Stomach (tissue), 8 donors: ENCODE measurements at regions not wholly inside any gene's neighbourhood (a gene's known extent, or its start where the extent isn't known, plus 50 kb on each side); places are given as distances from the start of the nearest gene placed in this dataset.

ENCODE experiments used
- DNase-seq, 2 donors: peaks; one replicate each; pipeline versions ENCODE4 v3.0.0 to v3.0.0-alpha.2; 2013 to 2019
- H3K27ac ChIP-seq, 5 donors: fragments of 200-600 bp in 4 of 5; sonication (generic) in 4 of 5; one replicate each; pipeline ENCODE4 v1.5.1; 2013 to 2019; ENCODE audit warnings: mild to moderate bottlenecking in 1 of 5, moderate library complexity in 1 of 5
- H3K27me3 ChIP-seq, 3 donors: fragments of 200-600 bp; sonication (generic); one replicate each; pipeline ENCODE4 v1.5.1; 2017 to 2019; ENCODE audit warnings: mixed run types in 1 of 3
- H3K36me3 ChIP-seq, 4 donors: fragments of 200-600 bp; sonication (generic); 1 replicate in 3 of 4; 2 replicates in 1 of 4; pipeline ENCODE4 v1.5.1; 2016 to 2019
- H3K4me1 ChIP-seq, 4 donors: fragments of 200-600 bp; sonication (generic); one replicate each; pipeline ENCODE4 v1.5.1; 2016 to 2019
- H3K4me3 ChIP-seq, 4 donors: fragments of 200-600 bp; sonication (generic) in 3 of 4; one replicate each; pipeline ENCODE4 v1.5.1; 2016 to 2019; ENCODE audit warnings: mild to moderate bottlenecking in 1 of 4
- H3K9me3 ChIP-seq, 4 donors: fragments of 200-600 bp; sonication (generic); one replicate each; pipeline ENCODE4 v1.5.1; 2016 to 2019
- EP300 ChIP-seq: sonication (generic); formaldehyde crosslinking; IDR thresholded peaks from one replicate; pipeline ENCODE4 v1.6.1; 2017; ENCODE audit warnings: antibody characterized with exemption
- POLR2A ChIP-seq, 4 donors: fragments of 450-650 bp; IDR thresholded peaks; one replicate each; pipeline ENCODE4 v1.6.1; 2016; ENCODE audit warnings: antibody characterized with exemption in 4 of 4, control low read depth in 2 of 4, mild to moderate bottlenecking in 1 of 4, moderate library complexity in 1 of 4
- POLR2AphosphoS5 ChIP-seq, 3 donors: sonication (generic); formaldehyde crosslinking; IDR thresholded peaks; one replicate each; pipeline ENCODE4 v1.6.1; 2016; ENCODE audit warnings: antibody characterized with exemption in 3 of 3
- WGBS, 5 donors: extraction: QIAGEN DNeasy Blood & Tissue Kit in 3 of 5; methylation state at CpG; one replicate each; pipeline versions ENCODE4 v1.1.5 to v1.1.7; 2013 to 2018; 5-methylcytosine and 5-hydroxymethylcytosine counted together
- intact Hi-C: fragments of 100-400 bp; cut with DNase I; formaldehyde crosslinking; loops from one replicate; pipeline ENCODE4 v1.15.1; 2023; ENCODE audit warnings: low total_unique reads
- TF ChIP-seq, protein P1 (sequence below), 7 experiments: fragments of 450-650 bp in 4 of 7; fragments of 200-600 bp in 3 of 7; sonication (generic) in 3 of 7; IDR thresholded peaks; one replicate each; pipeline ENCODE4 v1.5.1; 2016 to 2019; ENCODE audit warnings: antibody characterized with exemption in 7 of 7, control low read depth in 2 of 7, mild to moderate bottlenecking in 1 of 7
- donor health status: healthy with polysubstance abuse.
- donor health status: Bipolar disorder and iron deficiency.
- donor health status: healthy.

- intact Hi-C loops = no loop called here
- DNase-seq = no peak
- H3K4me3 ChIP-seq = no peak overlapping the region
- H3K27ac ChIP-seq = no peak overlapping the region
- H3K9me3 ChIP-seq = peaks cover 0 to 17% (median 0%) of the 10 kb centered on the region in 4 donors
- no peak for TF ChIP-seq POLR2A (IDR thresholded peaks at IDR 0.05)
- no peak for TF ChIP-seq EP300
- TF ChIP-seq POLR2AphosphoS5 (IDR thresholded peaks at IDR 0.05) = no peak
- TF ChIP-seq, protein P1, sequence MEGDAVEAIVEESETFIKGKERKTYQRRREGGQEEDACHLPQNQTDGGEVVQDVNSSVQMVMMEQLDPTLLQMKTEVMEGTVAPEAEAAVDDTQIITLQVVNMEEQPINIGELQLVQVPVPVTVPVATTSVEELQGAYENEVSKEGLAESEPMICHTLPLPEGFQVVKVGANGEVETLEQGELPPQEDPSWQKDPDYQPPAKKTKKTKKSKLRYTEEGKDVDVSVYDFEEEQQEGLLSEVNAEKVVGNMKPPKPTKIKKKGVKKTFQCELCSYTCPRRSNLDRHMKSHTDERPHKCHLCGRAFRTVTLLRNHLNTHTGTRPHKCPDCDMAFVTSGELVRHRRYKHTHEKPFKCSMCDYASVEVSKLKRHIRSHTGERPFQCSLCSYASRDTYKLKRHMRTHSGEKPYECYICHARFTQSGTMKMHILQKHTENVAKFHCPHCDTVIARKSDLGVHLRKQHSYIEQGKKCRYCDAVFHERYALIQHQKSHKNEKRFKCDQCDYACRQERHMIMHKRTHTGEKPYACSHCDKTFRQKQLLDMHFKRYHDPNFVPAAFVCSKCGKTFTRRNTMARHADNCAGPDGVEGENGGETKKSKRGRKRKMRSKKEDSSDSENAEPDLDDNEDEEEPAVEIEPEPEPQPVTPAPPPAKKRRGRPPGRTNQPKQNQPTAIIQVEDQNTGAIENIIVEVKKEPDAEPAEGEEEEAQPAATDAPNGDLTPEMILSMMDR (IDR thresholded peaks at IDR 0.05) = no peak
- no peaks in the 10 kb centered on the region for H3K4me1 ChIP-seq
- H3K27me3 ChIP-seq = no peaks in the 10 kb centered on the region
- 89 to 96% (median 92%) methylated on average over 2 of the region's 2 CpGs for WGBS, 5 donors
- H3K36me3 ChIP-seq = no peaks in the 10 kb centered on the region
Measured at GRCh38 chr7:118013252-118014010, 140.2 kb upstream of the CTTNBP2 start.

DNA sequence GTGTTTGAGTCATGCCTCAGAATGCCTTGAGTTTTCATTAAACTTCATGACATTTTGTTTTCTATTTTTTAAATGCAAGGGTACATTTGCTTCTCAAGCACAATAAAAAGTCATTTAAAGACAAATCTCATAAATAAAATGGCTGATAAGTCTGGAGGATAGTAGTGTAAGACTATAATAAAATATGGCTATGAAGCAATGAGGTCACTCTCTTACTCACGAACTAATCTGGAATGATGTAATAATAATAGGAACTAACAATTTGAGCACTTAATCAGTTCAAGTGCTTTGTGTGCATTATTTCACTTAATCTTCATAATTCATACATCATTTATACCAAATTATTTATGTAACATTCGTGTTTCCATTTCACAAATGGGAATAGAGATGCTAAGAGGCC, 149.3 kb upstream of the CTTNBP2 start:
- peaks cover 0 to 8% (median 0%) of the 10 kb centered on the region in 4 donors for H3K9me3 ChIP-seq
- DNase-seq = no peak
- no peak overlapping the region for H3K4me3 ChIP-seq
- H3K36me3 ChIP-seq = no peaks in the 10 kb centered on the region
- no peaks in the 10 kb centered on the region for H3K4me1 ChIP-seq
- intact Hi-C loops = no loop called here
- WGBS, 5 donors = 58 to 69% (median 60%) methylated on average over 2 of the region's 2 CpGs
- H3K27me3 ChIP-seq = no peaks in the 10 kb centered on the region
- no peak for TF ChIP-seq POLR2A (IDR thresholded peaks at IDR 0.05)
- TF ChIP-seq POLR2AphosphoS5 (IDR thresholded peaks at IDR 0.05) = no peak
- no peak for TF ChIP-seq EP300
- TF ChIP-seq, protein P1 (IDR thresholded peaks at IDR 0.05) = no peak
- no peak overlapping the region for H3K27ac ChIP-seq

GRCh38 chr7:118026791-118027190, 153.6 kb upstream of the CTTNBP2 start:
- H3K27ac ChIP-seq = no peak overlapping the region
- DNase-seq = no peak
- TF ChIP-seq POLR2AphosphoS5 (IDR thresholded peaks at IDR 0.05) (no peak), POLR2A (IDR thresholded peaks at IDR 0.05) (no peak), EP300 (no peak)
- TF ChIP-seq, protein P1 (IDR thresholded peaks at IDR 0.05) = no peak
- no peaks in the 10 kb centered on the region for H3K9me3 ChIP-seq
- no peaks in the 10 kb centered on the region for H3K4me1 ChIP-seq
- intact Hi-C loops = no loop called here
- WGBS, 5 donors = 76 to 85% (median 83%) methylated on average over 2 of the region's 2 CpGs
- no peaks in the 10 kb centered on the region for H3K36me3 ChIP-seq
- no peaks in the 10 kb centered on the region for H3K27me3 ChIP-seq
- no peak overlapping the region for H3K4me3 ChIP-seq

DNA sequence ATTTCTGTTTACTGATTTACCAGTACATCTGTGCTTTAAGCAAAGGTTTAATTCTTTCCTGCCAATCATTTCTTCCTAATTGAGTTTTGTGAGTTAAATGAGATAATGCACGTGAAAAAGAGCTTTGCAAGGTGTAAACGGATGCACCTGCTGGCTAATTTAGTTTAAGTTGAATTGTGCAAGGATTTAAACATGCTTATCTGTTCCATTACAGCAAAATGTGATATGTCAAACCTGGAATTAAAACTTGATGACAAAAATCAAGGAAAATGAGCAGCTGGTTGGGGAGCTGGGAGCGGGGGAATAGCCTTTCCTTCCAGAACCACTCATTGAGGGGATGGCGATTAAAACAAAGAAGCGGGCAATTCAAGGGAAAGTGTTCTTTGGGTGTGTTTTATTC, 155.0 kb upstream of the CTTNBP2 start:
- H3K27ac ChIP-seq = no peak overlapping the region
- no peaks in the 10 kb centered on the region for H3K9me3 ChIP-seq
- no peaks in the 10 kb centered on the region for H3K36me3 ChIP-seq
- no peaks in the 10 kb centered on the region for H3K27me3 ChIP-seq
- DNase-seq = no peak
- H3K4me3 ChIP-seq = no peak overlapping the region
- TF ChIP-seq, protein P1 (IDR thresholded peaks at IDR 0.05) = no peak
- TF ChIP-seq POLR2AphosphoS5 (IDR thresholded peaks at IDR 0.05) (no peak), EP300 (no peak), POLR2A (IDR thresholded peaks at IDR 0.05) (no peak)
- intact Hi-C loops = no loop called here
- H3K4me1 ChIP-seq = no peaks in the 10 kb centered on the region
- 81 to 87% (median 86%) methylated on average over 5 of the region's 5 CpGs for WGBS, 5 donors
